EL (cell line): ENCODE measurements at regions not wholly inside any gene's neighbourhood (a gene's known extent, or its start where the extent isn't known, plus 50 kb on each side); places are given as distances from the start of the nearest gene placed in this dataset.
A peak's percentile ranks its signal among the peaks of the same experiment; 100 is the strongest.
"Not testable (repeated sequence)": the region's sequence is repeated elsewhere in the genome, so short reads cannot be mapped to it uniquely, and the experiment has no call there.

ENCODE experiments used
- DNase-seq: peaks from one replicate; pipeline ENCODE4 v3.0.0-alpha.2; 2016

- DNase-seq = peak; percentile 72
Measured at GRCh38 chr5:163706053-163706771, 200.8 kb downstream of the MAT2B start.

GRCh38 chr5:163712011-163712410 lies 206.6 kb downstream of the MAT2B start:
- peak; percentile 80 for DNase-seq

GRCh38 chr5:163718272-163718671 lies 212.9 kb downstream of the MAT2B start:
- no peak for DNase-seq

GRCh38 chr5:163724305-163724704 lies 218.9 kb downstream of the MAT2B start:
- DNase-seq = no peak

- peak; percentile 7 for DNase-seq
Measured at GRCh38 chr5:163727028-163727427, 221.6 kb downstream of the MAT2B start.

GRCh38 chr5:163730206-163730756 lies 224.9 kb downstream of the MAT2B start:
- DNase-seq = no peak

- DNase-seq = no peak
Measured at GRCh38 chr5:163731256-163731655, 225.8 kb downstream of the MAT2B start.

- DNase-seq = no peak
Measured at GRCh38 chr5:163735069-163735468, 229.7 kb downstream of the MAT2B start.

- DNase-seq = no peak
Measured at GRCh38 chr5:163747586-163747985, 242.2 kb downstream of the MAT2B start.

- DNase-seq = no peak
Measured at GRCh38 chr5:163748934-163749333, 243.5 kb downstream of the MAT2B start.

- DNase-seq = not testable (repeated sequence)
Measured at GRCh38 chr5:163750415-163750814, 245.0 kb downstream of the MAT2B start.

- no peak for DNase-seq
Measured at GRCh38 chr5:163755505-163755904, 250.1 kb downstream of the MAT2B start.

- no peak for DNase-seq
Measured at GRCh38 chr5:163756170-163756569, 250.8 kb downstream of the MAT2B start.

- no peak for DNase-seq
Measured at GRCh38 chr5:163757344-163757743, 251.9 kb downstream of the MAT2B start.

GRCh38 chr5:163758283-163758711 lies 252.9 kb downstream of the MAT2B start:
- DNase-seq = peak; percentile 13

- DNase-seq = no peak
Measured at GRCh38 chr5:163759000-163759704, 253.7 kb downstream of the MAT2B start.

- DNase-seq = peak; percentile 91
Measured at GRCh38 chr5:163760498-163760897, 255.1 kb downstream of the MAT2B start.

GRCh38 chr5:163766936-163767670 lies 261.7 kb downstream of the MAT2B start:
- no peak for DNase-seq

GRCh38 chr5:163770625-163771024 lies 265.2 kb downstream of the MAT2B start:
- no peak for DNase-seq

GRCh38 chr5:163772241-163772640 lies 266.8 kb downstream of the MAT2B start:
- DNase-seq = peak; percentile 2

GRCh38 chr5:163772644-163773043 lies 267.2 kb downstream of the MAT2B start:
- DNase-seq = no peak

- no peak for DNase-seq
Measured at GRCh38 chr5:163773226-163773625, 267.8 kb downstream of the MAT2B start.

GRCh38 chr5:163789870-163790269 lies 284.5 kb downstream of the MAT2B start:
- DNase-seq = peak; percentile 18
